BLaER1 (cell line): ENCODE measurements at regions not wholly inside any gene's neighbourhood (a gene's known extent, or its start where the extent isn't known, plus 50 kb on each side); places are given as distances from the start of the nearest gene placed in this dataset.
A peak's percentile ranks its signal among the peaks of the same experiment; 100 is the strongest.

Experiments used
- H3K27ac ChIP-seq: shearing (Covaris generic); formaldehyde crosslinking; 2 replicates; pipeline ENCODE4 v1.8.1; 2022
- H3K27me3 ChIP-seq: shearing (Covaris generic); formaldehyde crosslinking; 2 replicates; pipeline ENCODE4 v1.8.1; 2022
- H3K36me3 ChIP-seq: shearing (Covaris generic); formaldehyde crosslinking; 2 replicates; pipeline ENCODE4 v1.8.1; 2022
- H3K4me1 ChIP-seq: shearing (Covaris generic); formaldehyde crosslinking; 2 replicates; pipeline ENCODE4 v1.8.1; 2022
- H3K4me2 ChIP-seq: shearing (Covaris generic); formaldehyde crosslinking; 2 replicates; pipeline ENCODE4 v1.8.1; 2022
- H3K4me3 ChIP-seq: shearing (Covaris generic); formaldehyde crosslinking; 2 replicates; pipeline ENCODE4 v1.8.1; 2022
- H3K9ac ChIP-seq: shearing (Covaris generic); formaldehyde crosslinking; 2 replicates; pipeline ENCODE4 v1.8.1; 2022
- H3K9me3 ChIP-seq: shearing (Covaris generic); formaldehyde crosslinking; 2 replicates; pipeline ENCODE4 v1.8.1; 2022
- H4K20me1 ChIP-seq: shearing (Covaris generic); formaldehyde crosslinking; 2 replicates; pipeline ENCODE4 v1.8.1; 2022
- Cebpa-rat ChIP-seq: shearing (Covaris generic); IDR thresholded peaks from 2 replicates; pipeline ENCODE4 v1.8.1; 2022

- no peaks in the 10 kb centered on the region for H3K36me3 ChIP-seq
- H3K4me1 ChIP-seq = peaks cover 62% of the 10 kb centered on the region
- no peaks in the 10 kb centered on the region for H4K20me1 ChIP-seq
- peaks cover 7% of the 10 kb centered on the region for H3K9me3 ChIP-seq
- no peak overlapping the region for H3K27ac ChIP-seq
- H3K9ac ChIP-seq = no peak overlapping the region
- no peak overlapping the region for H3K4me3 ChIP-seq
- no peak for TF ChIP-seq Cebpa-rat
- H3K27me3 ChIP-seq = no peaks in the 10 kb centered on the region
- H3K4me2 ChIP-seq = peak overlapping the region; percentile 76
These were observed 178.8 kb downstream of the ICOS start for GRCh38 chr2:204115137-204116056.

GRCh38 chr2:204116159-204116792 lies 179.7 kb downstream of the ICOS start:
- no peak overlapping the region for H3K27ac ChIP-seq
- no peak overlapping the region for H3K9ac ChIP-seq
- no peaks in the 10 kb centered on the region for H3K36me3 ChIP-seq
- H3K4me2 ChIP-seq = peak overlapping the region; percentile 76
- H3K9me3 ChIP-seq = peaks cover 7% of the 10 kb centered on the region
- H3K4me1 ChIP-seq = peaks cover 53% of the 10 kb centered on the region
- TF ChIP-seq Cebpa-rat = no peak
- H3K27me3 ChIP-seq = no peaks in the 10 kb centered on the region
- H3K4me3 ChIP-seq = no peak overlapping the region
- H4K20me1 ChIP-seq = no peaks in the 10 kb centered on the region

- Histone ChIP-seq H3K9ac (no peak overlapping the region), H3K27ac (no peak overlapping the region), H3K4me2 (peak overlapping the region; percentile 30), H3K9me3 (peaks cover 6% of the 10 kb centered on the region), H3K4me1 (peaks cover 7% of the 10 kb centered on the region; the same call in 1 of the 2 replicates), H4K20me1 (no peaks in the 10 kb centered on the region), H3K4me3 (no peak overlapping the region), H3K36me3 (no peaks in the 10 kb centered on the region), H3K27me3 (no peaks in the 10 kb centered on the region)
- no peak for TF ChIP-seq Cebpa-rat
These were observed 185.9 kb downstream of the ICOS start for GRCh38 chr2:204122425-204122824.

GRCh38 chr2:204124140-204124750 lies 187.7 kb downstream of the ICOS start:
- Histone ChIP-seq H3K4me2 (no peak overlapping the region), H3K4me3 (no peak overlapping the region), H3K9me3 (no peaks in the 10 kb centered on the region), H3K4me1 (peaks cover 7% of the 10 kb centered on the region; the same call in 1 of the 2 replicates), H3K36me3 (no peaks in the 10 kb centered on the region), H3K9ac (no peak overlapping the region), H3K27ac (no peak overlapping the region), H3K27me3 (no peaks in the 10 kb centered on the region), H4K20me1 (no peaks in the 10 kb centered on the region)
- no peak for TF ChIP-seq Cebpa-rat

GRCh38 chr2:204126705-204127104 lies 190.1 kb downstream of the ICOS start:
- H3K4me1 ChIP-seq = peaks cover 17% of the 10 kb centered on the region
- H3K27ac ChIP-seq = no peak overlapping the region
- no peak overlapping the region for H3K4me3 ChIP-seq
- TF ChIP-seq Cebpa-rat = no peak
- no peaks in the 10 kb centered on the region for H3K9me3 ChIP-seq
- no peaks in the 10 kb centered on the region for H3K36me3 ChIP-seq
- H3K9ac ChIP-seq = no peak overlapping the region
- no peak overlapping the region for H3K4me2 ChIP-seq
- H4K20me1 ChIP-seq = no peaks in the 10 kb centered on the region
- no peaks in the 10 kb centered on the region for H3K27me3 ChIP-seq

- Histone ChIP-seq H3K9me3 (no peaks in the 10 kb centered on the region), H3K9ac (no peak overlapping the region), H3K4me1 (peaks cover 22% of the 10 kb centered on the region), H3K27me3 (no peaks in the 10 kb centered on the region), H3K36me3 (no peaks in the 10 kb centered on the region), H3K4me2 (no peak overlapping the region), H4K20me1 (no peaks in the 10 kb centered on the region), H3K4me3 (no peak overlapping the region), H3K27ac (no peak overlapping the region)
- no peak for TF ChIP-seq Cebpa-rat
These were observed 190.7 kb downstream of the ICOS start for GRCh38 chr2:204127238-204127637.

GRCh38 chr2:204129591-204130294 lies 193.2 kb downstream of the ICOS start:
- Histone ChIP-seq H4K20me1 (no peaks in the 10 kb centered on the region), H3K4me2 (no peak overlapping the region), H3K4me3 (no peak overlapping the region), H3K27ac (no peak overlapping the region), H3K36me3 (no peaks in the 10 kb centered on the region), H3K9ac (no peak overlapping the region), H3K9me3 (no peaks in the 10 kb centered on the region), H3K27me3 (no peaks in the 10 kb centered on the region), H3K4me1 (peaks cover 31% of the 10 kb centered on the region)
- no peak for TF ChIP-seq Cebpa-rat

- Histone ChIP-seq H4K20me1 (no peaks in the 10 kb centered on the region), H3K27me3 (no peaks in the 10 kb centered on the region)
These were observed 195.1 kb downstream of the ICOS start for GRCh38 chr2:204131621-204132020.

GRCh38 chr2:204133476-204133875 lies 196.9 kb downstream of the ICOS start:
- Histone ChIP-seq H3K9me3 (no peaks in the 10 kb centered on the region), H3K4me2 (peak overlapping the region; percentile 11; the same call in 1 of the 2 replicates), H4K20me1 (no peaks in the 10 kb centered on the region)

More at GRCh38 chr2:204131621-204132020, 195.1 kb downstream of the ICOS start:
- H3K4me1 ChIP-seq = peaks cover 42% of the 10 kb centered on the region
- TF ChIP-seq Cebpa-rat = no peak
- no peak overlapping the region for H3K4me3 ChIP-seq
- H3K9me3 ChIP-seq = no peaks in the 10 kb centered on the region
- no peaks in the 10 kb centered on the region for H3K36me3 ChIP-seq
- H3K27ac ChIP-seq = no peak overlapping the region
- H3K9ac ChIP-seq = no peak overlapping the region
- peak overlapping the region; percentile 46 for H3K4me2 ChIP-seq

More at GRCh38 chr2:204133476-204133875, 196.9 kb downstream of the ICOS start:
- Histone ChIP-seq H3K4me3 (no peak overlapping the region), H3K27me3 (no peaks in the 10 kb centered on the region), H3K27ac (no peak overlapping the region), H3K9ac (no peak overlapping the region), H3K36me3 (no peaks in the 10 kb centered on the region), H3K4me1 (peaks cover 42% of the 10 kb centered on the region)
- TF ChIP-seq Cebpa-rat = no peak
